AG04449 (cell line): ENCODE measurements at regions not wholly inside any gene's neighbourhood (a gene's known extent, or its start where the extent isn't known, plus 50 kb on each side); places are given as distances from the start of the nearest gene placed in this dataset.

Source experiments
- CTCF ChIA-PET: fragments of 350-600 bp; formaldehyde crosslinking; extraction: SDS; loops from one replicate; lab custom pipeline; 2021; ENCODE audit warnings: antibody characterized with exemption; lab: Yijun Ruan, JAX
- POLR2A ChIA-PET: fragments of 400-600, 350-600 bp; formaldehyde crosslinking; extraction: SDS; loops from one replicate; lab custom pipeline; 2020; ENCODE audit warnings: antibody characterized with exemption, inconsistent platforms; lab: Yijun Ruan, JAX
- DNase-seq: peaks from one replicate; pipeline ENCODE4 v3.0.0-alpha.2; 2010; ENCODE audit warnings: low read depth, low spot score
- H3K4me3 ChIP-seq: 2 replicates; pipeline ENCODE4 v1.5.1; 2011; ENCODE audit warnings: low read depth, mild to moderate bottlenecking, control low read depth, low read length
- TF ChIP-seq, protein P1 (sequence below): IDR thresholded peaks from one replicate; pipeline ENCODE4 v1.5.1; 2011; ENCODE audit warnings: mild to moderate bottlenecking, moderate library complexity, low read length, control low read depth, inconsistent platforms; ENCODE audit not compliant: insufficient read depth; ENCODE audit errors: missing control alignments

- no peak overlapping the region for H3K4me3 ChIP-seq
- ChIA-PET CTCF (no interaction called here), POLR2A (no interaction called here)
- TF ChIP-seq, protein P1, sequence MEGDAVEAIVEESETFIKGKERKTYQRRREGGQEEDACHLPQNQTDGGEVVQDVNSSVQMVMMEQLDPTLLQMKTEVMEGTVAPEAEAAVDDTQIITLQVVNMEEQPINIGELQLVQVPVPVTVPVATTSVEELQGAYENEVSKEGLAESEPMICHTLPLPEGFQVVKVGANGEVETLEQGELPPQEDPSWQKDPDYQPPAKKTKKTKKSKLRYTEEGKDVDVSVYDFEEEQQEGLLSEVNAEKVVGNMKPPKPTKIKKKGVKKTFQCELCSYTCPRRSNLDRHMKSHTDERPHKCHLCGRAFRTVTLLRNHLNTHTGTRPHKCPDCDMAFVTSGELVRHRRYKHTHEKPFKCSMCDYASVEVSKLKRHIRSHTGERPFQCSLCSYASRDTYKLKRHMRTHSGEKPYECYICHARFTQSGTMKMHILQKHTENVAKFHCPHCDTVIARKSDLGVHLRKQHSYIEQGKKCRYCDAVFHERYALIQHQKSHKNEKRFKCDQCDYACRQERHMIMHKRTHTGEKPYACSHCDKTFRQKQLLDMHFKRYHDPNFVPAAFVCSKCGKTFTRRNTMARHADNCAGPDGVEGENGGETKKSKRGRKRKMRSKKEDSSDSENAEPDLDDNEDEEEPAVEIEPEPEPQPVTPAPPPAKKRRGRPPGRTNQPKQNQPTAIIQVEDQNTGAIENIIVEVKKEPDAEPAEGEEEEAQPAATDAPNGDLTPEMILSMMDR: no peak
- DNase-seq: no peak
Observed at GRCh38 chrY:7728935-7729317, 817.4 kb upstream of the AMELY start.

DNA sequence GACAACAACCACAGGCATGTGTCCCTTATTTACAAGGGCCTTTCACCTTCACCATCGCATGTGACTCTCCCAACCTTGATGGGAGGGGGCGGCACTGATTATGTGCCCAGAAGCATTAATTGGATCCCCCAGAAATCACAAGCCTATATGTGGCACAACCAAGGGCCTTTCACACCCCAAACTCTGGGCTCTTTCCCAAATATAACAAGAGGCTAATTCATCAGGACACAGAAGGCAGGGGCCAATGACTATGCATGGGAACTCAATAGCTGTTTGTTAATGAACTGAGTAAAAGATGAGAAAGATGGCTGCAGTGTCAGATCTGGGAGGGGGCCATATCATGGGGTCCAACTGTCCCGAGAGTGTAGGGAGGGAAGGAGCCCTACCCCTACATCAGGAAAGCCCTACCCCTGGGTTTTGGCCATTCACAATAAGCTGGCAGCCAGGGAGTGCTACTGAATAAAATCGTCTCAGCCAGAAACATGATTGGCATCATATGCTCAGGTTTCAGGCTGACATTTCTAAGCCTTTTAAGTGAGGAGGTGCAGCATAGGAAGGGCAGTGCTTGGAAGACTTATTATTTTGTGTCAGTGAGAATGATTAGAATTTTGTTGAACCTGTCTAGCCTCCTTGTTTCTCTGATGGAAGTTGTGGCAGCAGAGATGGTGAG is 814.4 kb upstream of the AMELY start:
- TF ChIP-seq, protein P1: no peak
- no peak overlapping the region for H3K4me3 ChIP-seq
- POLR2A ChIA-PET: no interaction called here
- no peak for DNase-seq
- CTCF ChIA-PET: no interaction called here

DNA sequence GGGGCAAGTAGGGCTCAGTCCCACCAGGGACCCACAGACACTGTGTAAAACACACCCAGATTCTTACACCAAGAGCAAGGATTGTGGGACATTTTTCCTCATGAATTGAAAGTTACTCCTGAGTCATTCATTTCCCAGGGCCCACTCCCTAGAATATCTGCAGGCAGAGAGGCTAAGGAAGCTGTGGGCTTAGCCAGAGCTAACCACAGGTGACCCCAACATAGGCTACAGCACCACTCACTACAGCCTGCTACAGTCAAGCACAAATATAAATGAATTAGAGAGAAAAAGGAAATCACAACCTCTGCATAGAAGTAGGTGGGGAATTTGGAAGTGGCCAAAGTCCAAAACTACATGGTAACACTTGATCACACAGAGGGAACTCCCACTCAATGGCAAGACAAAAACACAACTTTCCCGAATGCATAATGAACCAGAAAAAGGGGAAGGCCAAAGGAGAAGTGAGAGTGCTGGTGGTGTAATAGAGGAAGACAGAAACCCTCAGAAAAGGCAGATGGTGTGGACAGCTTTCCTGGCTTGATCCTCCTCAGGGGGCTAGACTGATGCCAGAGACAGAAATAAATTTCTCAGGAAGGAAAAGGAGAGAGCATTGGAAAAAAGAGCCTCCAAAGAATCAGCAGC is 812.6 kb upstream of the AMELY start:
- no peak for DNase-seq
- ChIA-PET POLR2A (no interaction called here), CTCF (no interaction called here)
- TF ChIP-seq, protein P1: no peak
- H3K4me3 ChIP-seq: no peak overlapping the region

DNA sequence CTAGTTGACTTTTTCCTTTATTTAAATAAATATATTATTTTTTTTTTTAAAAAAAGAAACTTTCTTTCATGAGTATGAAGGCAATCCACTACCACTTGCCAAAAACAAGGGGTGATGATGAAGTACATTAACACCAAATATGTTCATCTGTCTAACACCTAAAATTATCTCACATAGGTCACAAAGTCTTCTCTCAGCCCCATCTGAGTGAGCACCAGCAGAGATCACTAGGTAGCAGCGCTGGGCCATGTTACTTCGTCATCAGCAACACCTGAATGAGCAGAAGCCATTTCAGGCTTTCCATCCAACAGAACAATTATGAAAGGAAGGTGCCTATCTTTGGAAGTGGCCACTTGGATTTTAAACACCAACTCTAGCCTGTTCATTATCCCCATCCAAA is 811.6 kb upstream of the AMELY start:
- TF ChIP-seq, protein P1: no peak
- no peak overlapping the region for H3K4me3 ChIP-seq
- ChIA-PET CTCF (no interaction called here), POLR2A (no interaction called here)
- DNase-seq: no peak

DNA sequence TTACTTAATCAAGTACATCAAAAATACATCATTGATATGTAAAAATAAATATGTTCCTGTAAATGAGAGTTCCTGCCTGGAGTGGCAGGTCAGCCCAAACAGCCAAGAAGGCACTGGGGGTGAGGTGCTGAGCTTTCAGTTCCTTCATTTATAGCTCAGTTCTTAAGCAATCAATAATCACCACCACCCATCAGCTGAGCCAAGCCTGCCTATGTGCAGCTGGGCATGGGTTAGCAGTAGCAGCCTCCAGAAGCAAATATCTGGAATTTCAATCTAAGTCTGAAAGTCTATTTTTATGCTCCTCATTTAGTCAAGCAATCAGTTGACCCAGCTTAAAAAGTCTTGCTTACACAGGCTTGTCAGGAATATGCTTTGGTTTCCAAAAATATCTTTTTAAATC is 811.0 kb upstream of the AMELY start:
- no peak overlapping the region for H3K4me3 ChIP-seq
- POLR2A ChIA-PET: no interaction called here
- TF ChIP-seq, protein P1: no peak
- CTCF ChIA-PET: no interaction called here
- no peak for DNase-seq

DNA sequence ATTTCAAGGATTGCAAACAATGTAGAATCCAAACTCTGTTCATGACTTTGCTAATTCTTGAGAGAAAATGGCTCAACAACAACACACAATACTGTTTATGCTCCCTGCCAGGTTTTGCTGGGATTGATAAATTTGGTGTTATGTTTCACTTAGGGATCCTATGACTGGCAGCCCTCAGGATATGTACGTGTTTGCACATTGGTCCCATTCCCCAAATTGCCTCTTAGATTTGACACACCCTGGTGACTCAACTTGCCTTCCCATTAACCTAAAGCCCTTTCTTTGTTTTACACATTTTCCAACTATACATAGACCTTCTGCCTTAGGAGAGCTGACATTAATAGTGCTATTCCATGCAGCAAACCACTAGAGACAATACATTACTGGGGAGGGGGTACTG is 809.4 kb upstream of the AMELY start:
- TF ChIP-seq, protein P1: no peak
- CTCF ChIA-PET: no interaction called here
- POLR2A ChIA-PET: no interaction called here

More for the DNA sequence above, 809.4 kb upstream of the AMELY start:
- no peak overlapping the region for H3K4me3 ChIP-seq
- no peak for DNase-seq
